ENCODE measurements at regions not wholly inside any gene's neighbourhood (a gene's known extent, or its start where the extent isn't known, plus 50 kb on each side); places are given as distances from the start of the nearest gene placed in this dataset.

DNA sequence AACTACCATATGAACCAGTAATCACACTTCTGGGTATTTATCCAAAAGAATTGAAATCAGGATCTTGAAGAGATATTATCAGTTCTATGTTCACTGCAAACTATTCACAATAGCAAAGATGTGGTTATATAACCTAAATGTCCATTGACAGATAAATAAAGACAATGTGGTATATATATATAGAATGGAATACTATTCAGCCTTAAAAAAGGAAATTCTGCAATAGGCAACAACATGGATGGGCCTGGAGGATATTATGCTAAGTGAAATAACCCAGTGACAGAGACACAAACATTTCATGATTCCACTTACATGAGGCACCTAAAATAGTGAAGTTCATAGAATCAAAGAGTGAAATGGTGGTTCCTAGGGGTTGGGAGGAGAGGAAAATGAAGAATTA is 90.6 kb upstream of the CDK1 start:
- H4K20me1 ChIP-seq (replicated peaks; ENCODE audit: control insufficient read depth, insufficient read depth, low read length), result no peaks in the 10 kb centered on the region
- no peak overlapping the region for H3K4me2 ChIP-seq (ENCODE audit: insufficient read depth, low read length)
- H2AFZ ChIP-seq (ENCODE audit: low read depth, low read length), result no peak overlapping the region
- FAIRE-seq (no peak), ATAC-seq (no peak), DNase-seq (ENCODE audit: extremely low read depth in 1 of 4, low spot score in 3 of 4) (no peak)
- no TSS peak for BruUV-seq (replicated peaks)
- H3K4me1 ChIP-seq (replicated peaks in 1 of 2; ENCODE audit: control insufficient read depth in 2 of 2, insufficient read depth in 2 of 2, low read length in 2 of 2), result peaks cover 0 to 3% of the 10 kb centered on the region in 2 experiments; a peak in 1 of 5 replicates
- no peak overlapping the region for H3K4me3 ChIP-seq
- no peak overlapping the region for H3K9ac ChIP-seq (ENCODE audit: insufficient read depth in 1 of 2, low read depth in 2 of 2, low read length in 2 of 2)
- ChIA-PET CTCF (ENCODE audit: low intra/inter-chr PET ratio) (no interaction called here), POLR2A (no interaction called here)
- H3K79me2 ChIP-seq (ENCODE audit: control insufficient read depth, insufficient read depth, low read length), result no peaks in the 10 kb centered on the region
- intact Hi-C loops (cut with micrococcal nuclease), result loop anchor here (1.0 kb wide), 1 partner anchor 12 kb away; no protein-coding TSS in a partner anchor
- no peak for TF ChIP-seq ZNF253 (CRISPR knock-in tag; conservative IDR thresholded peaks at IDR 0.05)
- peak; percentile 3 for TF ChIP-seq RBM25 (IDR thresholded peaks at IDR 0.05; ENCODE audit: low read depth, low read length, severe bottlenecking)
- TF ChIP-seq ZNF174 (CRISPR knock-in tag; IDR thresholded peaks at IDR 0.05), result no peak
- TF ChIP-seq ZNF146 (CRISPR knock-in tag; IDR thresholded peaks at IDR 0.05; ENCODE audit: unreplicated experiment), result peak; percentile 56
- in situ Hi-C loops (cut with MboI), result no loop called here
- no peak overlapping the region for H3K27ac ChIP-seq (ENCODE audit: extremely low read depth, low read depth, low read length)
- H3K36me3 ChIP-seq (ENCODE audit: control insufficient read depth, insufficient read depth, low read length), result no peaks in the 10 kb centered on the region
- peaks cover 2 to 4% of the 10 kb centered on the region in 2 experiments; a peak in 1 of 5 replicates for H3K27me3 ChIP-seq (ENCODE audit: control insufficient read depth in 2 of 2, insufficient read depth in 2 of 2, low read length in 2 of 2)
- H3K9me3 ChIP-seq (replicated peaks; ENCODE audit: control insufficient read depth, insufficient read depth, low read depth, low read length), result no peaks in the 10 kb centered on the region
- no peaks in the 10 kb centered on the region for H3K9me1 ChIP-seq (ENCODE audit: control insufficient read depth, insufficient read depth, low read length)

- intact Hi-C loops (cut with micrococcal nuclease) (no loop called here), in situ Hi-C loops (cut with MboI) (no loop called here)
- no TSS peak for BruUV-seq (replicated peaks)
- Histone ChIP-seq H3K4me1 (replicated peaks in 1 of 2; ENCODE audit: control insufficient read depth in 2 of 2, insufficient read depth in 2 of 2, low read length in 2 of 2) (peaks cover 0 to 3% of the 10 kb centered on the region in 2 experiments; a peak in 1 of 5 replicates), H3K4me2 (ENCODE audit: insufficient read depth, low read length) (no peak overlapping the region), H3K9ac (ENCODE audit: insufficient read depth in 1 of 2, low read depth in 2 of 2, low read length in 2 of 2) (peak overlapping the region in 1 of 2 experiments; percentile 29; a peak in 1 of 4 replicates), H3K79me2 (ENCODE audit: control insufficient read depth, insufficient read depth, low read length) (no peaks in the 10 kb centered on the region), H4K20me1 (replicated peaks; ENCODE audit: control insufficient read depth, insufficient read depth, low read length) (no peaks in the 10 kb centered on the region), H3K27me3 (ENCODE audit: control insufficient read depth in 2 of 2, insufficient read depth in 2 of 2, low read length in 2 of 2) (peaks cover 2 to 4% of the 10 kb centered on the region in 2 experiments; a peak in 2 of 5 replicates), H3K4me3 (no peak overlapping the region), H3K27ac (ENCODE audit: extremely low read depth, low read depth, low read length) (no peak overlapping the region), H3K9me3 (replicated peaks; ENCODE audit: control insufficient read depth, insufficient read depth, low read depth, low read length) (no peaks in the 10 kb centered on the region), H3K9me1 (ENCODE audit: control insufficient read depth, insufficient read depth, low read length) (no peaks in the 10 kb centered on the region), H2AFZ (ENCODE audit: low read depth, low read length) (peak overlapping the region; percentile 30; the same call in 1 of the 2 replicates), H3K36me3 (ENCODE audit: control insufficient read depth, insufficient read depth, low read length) (no peaks in the 10 kb centered on the region)
- POLR2A ChIA-PET, result no interaction called here
- 0% methylated on average over 15 of the region's 15 CpGs for WGBS (ENCODE audit: insufficient coverage, low coverage, missing lambda C conversion rate)
- CTCF ChIA-PET (ENCODE audit: low intra/inter-chr PET ratio), result no interaction called here
- no peak for FAIRE-seq
- DNase-seq (ENCODE audit: extremely low read depth in 1 of 4, low spot score in 3 of 4), result no peak
- TF ChIP-seq ADNP (tag; IDR thresholded peaks at IDR 0.05) (no peak), ZNF551 (CRISPR knock-in tag; IDR thresholded peaks at IDR 0.05) (no peak), XRCC5 (IDR thresholded peaks at IDR 0.05; ENCODE audit: low read depth, low read length) (no peak), STAG1 (CRISPR knock-in tag; IDR thresholded peaks at IDR 0.05; ENCODE audit: borderline replicate concordance) (no peak), EP400 (IDR thresholded peaks at IDR 0.05) (no peak), U2AF2 (optimal IDR thresholded peaks at IDR 0.05; ENCODE audit: low read depth, low read length) (no peak), DMBX1 (CRISPR knock-in tag; IDR thresholded peaks at IDR 0.05; ENCODE audit: borderline replicate concordance) (no peak), CCAR2 (IDR thresholded peaks at IDR 0.05; ENCODE audit: low read depth, low read length) (no peak), RBM39 (optimal IDR thresholded peaks at IDR 0.05; ENCODE audit: low read depth, low read length) (no peak), NCOA6 (IDR thresholded peaks at IDR 0.05) (no peak), TEAD1 (CRISPR knock-in tag; IDR thresholded peaks at IDR 0.05) (no peak)
- TF ChIP-seq, protein P1, sequence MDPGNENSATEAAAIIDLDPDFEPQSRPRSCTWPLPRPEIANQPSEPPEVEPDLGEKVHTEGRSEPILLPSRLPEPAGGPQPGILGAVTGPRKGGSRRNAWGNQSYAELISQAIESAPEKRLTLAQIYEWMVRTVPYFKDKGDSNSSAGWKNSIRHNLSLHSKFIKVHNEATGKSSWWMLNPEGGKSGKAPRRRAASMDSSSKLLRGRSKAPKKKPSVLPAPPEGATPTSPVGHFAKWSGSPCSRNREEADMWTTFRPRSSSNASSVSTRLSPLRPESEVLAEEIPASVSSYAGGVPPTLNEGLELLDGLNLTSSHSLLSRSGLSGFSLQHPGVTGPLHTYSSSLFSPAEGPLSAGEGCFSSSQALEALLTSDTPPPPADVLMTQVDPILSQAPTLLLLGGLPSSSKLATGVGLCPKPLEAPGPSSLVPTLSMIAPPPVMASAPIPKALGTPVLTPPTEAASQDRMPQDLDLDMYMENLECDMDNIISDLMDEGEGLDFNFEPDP (CRISPR knock-in tag; IDR thresholded peaks at IDR 0.05), result no peak
- ATAC-seq, result no peak
Measured at GRCh38 chr10:60684091-60684490, 94.2 kb upstream of the CDK1 start.
